Right ventricle myocardium superior (tissue), 1 donor: ENCODE measurements at regions not wholly inside any gene's neighbourhood (a gene's known extent, or its start where the extent isn't known, plus 50 kb on each side); places are given as distances from the start of the nearest gene placed in this dataset.
A peak's percentile ranks its signal among the peaks of the same experiment; 100 is the strongest.

Experiments
- ATAC-seq: fragments of 200-7000 bp; cut with Tn5 transposase; one replicate; pipeline ENCODE4 v1.9.1; 2020; ENCODE audit warnings: mild to moderate bottlenecking; ENCODE audit not compliant: poor library complexity
- DNase-seq: peaks from one replicate; pipeline ENCODE4 v3.0.0-alpha.2; 2020
- intact Hi-C: fragments of 100-400 bp; cut with DNase I; formaldehyde crosslinking; loops from one replicate; pipeline ENCODE4 v1.11.2; 2022
- donor health status: DM: no; HTN: yes; CAD: no; lungs with severe emphysema.

GRCh38 chr1:56222914-56223540 is 356.3 kb downstream of the PLPP3 start:
- no peak for DNase-seq
- ATAC-seq: no peak
- intact Hi-C loops: no loop called here

- DNase-seq (no peak), ATAC-seq (no peak)
- intact Hi-C loops: no loop called here
Observed at GRCh38 chr1:56220021-56220420, 359.3 kb downstream of the PLPP3 start.

DNA sequence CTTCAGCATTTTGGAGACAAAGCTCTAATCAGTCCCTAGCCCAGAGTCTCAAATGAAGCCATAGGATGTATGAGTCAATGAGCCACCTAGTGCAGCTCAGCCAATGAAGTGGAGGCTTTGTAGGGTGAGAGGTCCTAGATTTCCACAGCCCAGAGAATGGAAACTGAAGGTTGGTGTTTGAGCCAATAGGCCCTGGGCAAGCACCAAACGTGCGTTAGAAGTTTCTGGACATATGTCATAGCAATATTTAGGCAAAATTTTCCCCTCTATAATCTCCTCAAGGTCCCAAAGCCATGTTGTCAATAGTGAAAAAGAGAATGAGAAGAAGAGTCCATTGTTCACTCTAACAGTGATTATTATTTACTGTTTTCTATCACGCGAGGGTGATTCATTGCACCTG is 361.3 kb downstream of the PLPP3 start:
- DNase-seq (no peak), ATAC-seq (no peak)
- intact Hi-C loops: no loop called here

DNA sequence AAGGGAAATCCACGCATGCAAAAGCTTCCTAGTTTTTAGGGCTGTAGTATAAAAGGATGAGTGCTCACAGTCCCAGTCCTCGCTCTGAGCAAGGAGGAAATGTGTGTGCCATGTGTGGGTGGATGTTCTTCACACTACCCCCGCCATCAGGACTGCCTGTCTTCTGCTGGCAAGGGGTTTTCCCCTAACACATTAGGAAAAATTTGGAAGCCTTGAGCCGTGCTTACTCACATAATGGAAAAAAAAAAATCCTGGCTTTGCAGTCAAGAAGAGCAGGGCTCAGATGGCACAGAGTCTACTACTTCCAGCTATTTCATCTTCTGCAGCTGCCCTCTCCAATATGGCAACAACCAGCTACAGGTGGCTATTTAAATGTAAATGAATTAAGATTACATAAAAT is 363.1 kb downstream of the PLPP3 start:
- intact Hi-C loops: no loop called here
- DNase-seq (no peak), ATAC-seq (peak; percentile 27)

GRCh38 chr1:56215771-56216170 is 363.6 kb downstream of the PLPP3 start:
- intact Hi-C loops: no loop called here
- ATAC-seq: no peak
- no peak for DNase-seq

GRCh38 chr1:56215086-56215485 is 364.3 kb downstream of the PLPP3 start:
- intact Hi-C loops: no loop called here
- ATAC-seq (no peak), DNase-seq (no peak)

- no peak for DNase-seq
- no peak for ATAC-seq
- intact Hi-C loops: no loop called here
Observed at GRCh38 chr1:56213068-56213467, 366.3 kb downstream of the PLPP3 start.

- no peak for DNase-seq
- intact Hi-C loops: no loop called here
- ATAC-seq: no peak
Observed at GRCh38 chr1:56212143-56212542, 367.2 kb downstream of the PLPP3 start.

- ATAC-seq (no peak), DNase-seq (no peak)
- intact Hi-C loops: no loop called here
Observed at GRCh38 chr1:56206391-56206790, 373.0 kb downstream of the PLPP3 start.

GRCh38 chr1:56204206-56204605 is 375.2 kb downstream of the PLPP3 start:
- ATAC-seq: no peak
- intact Hi-C loops: no loop called here
- DNase-seq: no peak

GRCh38 chr1:56202796-56203492 is 376.4 kb downstream of the PLPP3 start:
- intact Hi-C loops: no loop called here
- ATAC-seq (no peak), DNase-seq (no peak)

GRCh38 chr1:56202186-56202585 is 377.2 kb downstream of the PLPP3 start:
- DNase-seq: no peak
- intact Hi-C loops: no loop called here
- ATAC-seq: no peak

- DNase-seq: no peak
- peak; percentile 52 for ATAC-seq
- intact Hi-C loops: no loop called here
Observed at GRCh38 chr1:56200896-56201295, 378.5 kb downstream of the PLPP3 start.

- DNase-seq (peak; percentile 31), ATAC-seq (peak; percentile 36)
Observed at GRCh38 chr1:56200442-56200841, 378.9 kb downstream of the PLPP3 start.

GRCh38 chr1:56199956-56200355 is 379.4 kb downstream of the PLPP3 start:
- DNase-seq: no peak
- intact Hi-C loops: no loop called here
- ATAC-seq: no peak

More at GRCh38 chr1:56200442-56200841, 378.9 kb downstream of the PLPP3 start:
- intact Hi-C loops: no loop called here

- intact Hi-C loops: no loop called here
- DNase-seq: no peak
- no peak for ATAC-seq
Observed at GRCh38 chr1:56199061-56199460, 380.3 kb downstream of the PLPP3 start.

GRCh38 chr1:56197946-56198345 is 381.4 kb downstream of the PLPP3 start:
- ATAC-seq (no peak), DNase-seq (no peak)
- intact Hi-C loops: no loop called here

DNA sequence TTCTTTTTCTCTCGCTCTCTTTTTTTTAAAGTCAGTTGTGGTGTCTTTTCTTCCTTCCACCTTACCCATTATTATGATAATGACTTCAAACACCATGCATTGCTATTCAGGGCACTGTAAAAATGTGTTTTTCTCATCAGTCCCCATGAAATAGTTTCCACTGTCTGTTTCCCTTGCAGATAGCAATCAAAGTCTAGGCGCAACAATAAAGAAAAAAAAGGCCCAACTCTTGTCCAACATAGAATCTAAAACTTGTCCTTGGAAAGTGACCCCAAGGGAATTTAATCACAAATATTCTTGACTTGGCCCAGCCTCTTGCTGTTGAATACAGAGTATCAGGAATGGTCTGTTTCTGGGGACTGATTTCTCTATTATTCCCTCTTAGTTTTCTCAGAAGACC is 382.5 kb downstream of the PLPP3 start:
- peak; percentile 31 for ATAC-seq
- intact Hi-C loops: no loop called here

DNA sequence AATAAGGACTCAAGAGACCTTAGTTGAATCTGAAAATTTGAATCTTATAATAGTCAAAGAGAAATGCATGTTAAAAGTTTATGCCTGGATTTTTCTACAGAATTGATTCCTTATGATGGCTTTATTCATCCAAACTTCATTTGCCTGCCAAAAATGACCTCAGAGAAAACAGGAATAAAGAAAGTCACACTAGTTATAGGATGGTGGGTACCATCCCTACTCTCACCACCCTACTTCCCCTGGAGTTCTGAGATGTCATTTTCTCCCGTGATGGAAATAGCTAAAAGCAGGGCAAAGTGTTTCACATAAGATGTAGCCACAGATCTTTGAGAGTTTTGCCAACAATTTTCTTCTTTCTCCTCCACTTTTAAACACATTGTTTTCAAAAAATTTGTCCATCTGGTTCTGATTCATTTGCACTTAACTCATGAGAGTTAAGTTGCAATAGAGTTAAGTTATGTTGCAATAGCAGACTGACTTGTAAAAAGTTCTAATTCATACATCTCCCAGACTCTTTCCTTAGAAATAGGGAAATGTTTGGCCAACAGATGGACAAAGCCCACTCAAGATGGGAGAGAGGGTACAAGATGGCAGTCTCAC is 384.6 kb downstream of the PLPP3 start:
- intact Hi-C loops: no loop called here
- ATAC-seq: peak; percentile 51
- DNase-seq: no peak

More for the DNA sequence above, 382.5 kb downstream of the PLPP3 start:
- no peak for DNase-seq

- DNase-seq: no peak
- intact Hi-C loops: no loop called here
- ATAC-seq: no peak
Observed at GRCh38 chr1:56193656-56194055, 385.7 kb downstream of the PLPP3 start.
